SJSA1 (cell line): ENCODE measurements at regions not wholly inside any gene's neighbourhood (a gene's known extent, or its start where the extent isn't known, plus 50 kb on each side); places are given as distances from the start of the nearest gene placed in this dataset.

ENCODE experiments used
- DNase-seq, 2 experiments: peaks; one replicate each; pipeline ENCODE4 v3.0.0-alpha.2; 2015 to 2020; ENCODE audit warnings: low spot score in 2 of 2, low read depth in 1 of 2
- H3K27ac ChIP-seq: fragments of 250-450 bp; sonication (Bioruptor Pico); 2 replicates; pipeline ENCODE4 v1.5.1; 2020; ENCODE audit warnings: mild to moderate bottlenecking, moderate library complexity
- H3K27me3 ChIP-seq: fragments of 250-450 bp; sonication (Bioruptor Pico); replicated peaks from 2 replicates; pipeline ENCODE4 v1.5.1; 2020; ENCODE audit warnings: mild to moderate bottlenecking, moderate library complexity
- H3K36me3 ChIP-seq: fragments of 250-450 bp; sonication (Bioruptor Pico); 2 replicates; pipeline ENCODE4 v1.5.1; 2020; ENCODE audit warnings: mild to moderate bottlenecking
- H3K4me1 ChIP-seq: fragments of 250-450 bp; sonication (Bioruptor Pico); replicated peaks from 2 replicates; pipeline ENCODE4 v1.6.1; 2021; ENCODE audit warnings: mild to moderate bottlenecking
- H3K4me3 ChIP-seq: fragments of 250-450 bp; sonication (Bioruptor Pico); 2 replicates; pipeline ENCODE4 v1.5.1; 2020; ENCODE audit warnings: mild to moderate bottlenecking
- H3K9me3 ChIP-seq: fragments of 250-450 bp; sonication (Bioruptor Pico); replicated peaks from 2 replicates; pipeline ENCODE4 v1.5.1; 2020; ENCODE audit warnings: mild to moderate bottlenecking

DNA sequence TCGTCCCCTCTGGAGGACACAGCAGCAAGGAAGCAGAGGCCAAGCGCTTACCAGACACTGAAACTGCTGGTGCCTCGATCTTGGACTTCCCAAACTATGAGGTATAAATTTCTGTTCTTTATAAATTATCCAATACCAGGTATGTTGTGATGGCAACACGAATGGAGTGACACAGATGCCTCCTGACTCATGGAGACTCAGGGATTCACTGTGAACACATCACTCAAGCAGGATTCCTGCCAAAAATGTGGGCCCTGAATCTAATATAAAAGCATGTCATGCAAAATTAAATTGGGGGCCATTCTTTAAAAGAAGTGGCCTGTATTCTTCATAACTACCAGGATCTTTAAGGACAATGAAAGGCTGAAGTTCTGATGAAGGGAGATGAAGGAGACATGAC lies 52.5 kb upstream of the SLC22A23 start:
- no peak overlapping the region for H3K4me3 ChIP-seq
- no peak for DNase-seq
- no peaks in the 10 kb centered on the region for H3K27me3 ChIP-seq
- H3K36me3 ChIP-seq, result no peaks in the 10 kb centered on the region
- H3K9me3 ChIP-seq, result no peaks in the 10 kb centered on the region
- H3K4me1 ChIP-seq, result peaks cover 19% of the 10 kb centered on the region
- H3K27ac ChIP-seq, result no peak overlapping the region

- Histone ChIP-seq H3K27me3 (no peaks in the 10 kb centered on the region), H3K9me3 (no peaks in the 10 kb centered on the region), H3K27ac (no peak overlapping the region), H3K4me3 (no peak overlapping the region), H3K36me3 (no peaks in the 10 kb centered on the region), H3K4me1 (peaks cover 20% of the 10 kb centered on the region)
- DNase-seq, result no peak
These were observed 50.0 kb upstream of the SLC22A23 start for GRCh38 chr6:3506751-3507383.
